Fibroblast of lung (primary cell): ENCODE measurements at regions not wholly inside any gene's neighbourhood (a gene's known extent, or its start where the extent isn't known, plus 50 kb on each side); places are given as distances from the start of the nearest gene placed in this dataset.
A peak's percentile ranks its signal among the peaks of the same experiment; 100 is the strongest.

Source experiments
- DNase-seq, 2 donors: peaks; one replicate each; pipeline versions ENCODE4 v3.0.0 to v3.0.0-alpha.2; 2010; ENCODE audit warnings: low read depth in 2 of 2
- H2AFZ ChIP-seq: 2 replicates; pipeline ENCODE4 v1.5.1; 2012; ENCODE audit warnings: low read length, control low read depth, inconsistent platforms
- H3K27ac ChIP-seq: 2 replicates; pipeline ENCODE4 v1.5.1; 2011; ENCODE audit warnings: low read length, control low read depth; ENCODE audit not compliant: insufficient read depth
- H3K27me3 ChIP-seq: 2 replicates; pipeline ENCODE4 v1.5.1; 2011; ENCODE audit warnings: mild to moderate bottlenecking, low read length; ENCODE audit not compliant: control insufficient read depth, insufficient read depth
- H3K36me3 ChIP-seq: 2 replicates; pipeline ENCODE4 v1.5.1; 2011; ENCODE audit warnings: low read length; ENCODE audit not compliant: control insufficient read depth, insufficient read depth
- H3K4me1 ChIP-seq: 2 replicates; pipeline ENCODE4 v1.5.1; 2011; ENCODE audit warnings: low read length; ENCODE audit not compliant: control insufficient read depth, insufficient read depth; ENCODE audit errors: extremely low read depth
- H3K4me2 ChIP-seq: 2 replicates; pipeline ENCODE4 v1.5.1; 2011; ENCODE audit warnings: low read length, control low read depth; ENCODE audit not compliant: insufficient read depth; ENCODE audit errors: extremely low read depth
- H3K4me3 ChIP-seq, 4 experiments: fragments of 200-600 bp in 1 of 4; sonication (generic) in 1 of 4; replicated peaks in 1 of 4; 2 replicates each; pipeline ENCODE4 v1.5.1; 2011 to 2016; ENCODE audit warnings: low read length in 4 of 4, low read depth in 3 of 4, mild to moderate bottlenecking in 3 of 4, control low read depth in 2 of 4, inconsistent platforms in 1 of 4, mixed read lengths in 1 of 4; ENCODE audit not compliant: insufficient read depth in 1 of 4; ENCODE audit errors: control extremely low read depth in 1 of 4
- H3K79me2 ChIP-seq: 2 replicates; pipeline ENCODE4 v1.5.1; 2012; ENCODE audit warnings: mild to moderate bottlenecking, low read length, inconsistent platforms; ENCODE audit not compliant: control insufficient read depth, insufficient read depth
- H3K9ac ChIP-seq: 2 replicates; pipeline ENCODE4 v1.5.1; 2011; ENCODE audit warnings: mild to moderate bottlenecking, low read length, control low read depth; ENCODE audit not compliant: insufficient read depth
- H3K9me3 ChIP-seq: 2 replicates; pipeline ENCODE4 v1.5.1; 2012; ENCODE audit warnings: low read depth, low read length; ENCODE audit not compliant: control insufficient read depth, insufficient read depth
- H4K20me1 ChIP-seq: 2 replicates; pipeline ENCODE4 v1.5.1; 2011; ENCODE audit warnings: low read length; ENCODE audit not compliant: control insufficient read depth, insufficient read depth; ENCODE audit errors: extremely low read depth
- EZH2 ChIP-seq: IDR thresholded peaks from 2 replicates; pipeline ENCODE4 v1.5.1; 2012; ENCODE audit warnings: low read length, control low read depth, mild to moderate bottlenecking; ENCODE audit errors: missing control alignments
- TF ChIP-seq, protein P1 (sequence below), 2 donors: IDR thresholded peaks in 1 of 2; conservative IDR thresholded peaks in 1 of 2; 1 replicate in 1 of 2; 2 replicates in 1 of 2; pipeline ENCODE4 v1.5.1; 2011 to 2012; ENCODE audit warnings: low read length in 2 of 2, control low read depth in 1 of 2, inconsistent platforms in 1 of 2, low read depth in 1 of 2, mild to moderate bottlenecking in 1 of 2

DNA sequence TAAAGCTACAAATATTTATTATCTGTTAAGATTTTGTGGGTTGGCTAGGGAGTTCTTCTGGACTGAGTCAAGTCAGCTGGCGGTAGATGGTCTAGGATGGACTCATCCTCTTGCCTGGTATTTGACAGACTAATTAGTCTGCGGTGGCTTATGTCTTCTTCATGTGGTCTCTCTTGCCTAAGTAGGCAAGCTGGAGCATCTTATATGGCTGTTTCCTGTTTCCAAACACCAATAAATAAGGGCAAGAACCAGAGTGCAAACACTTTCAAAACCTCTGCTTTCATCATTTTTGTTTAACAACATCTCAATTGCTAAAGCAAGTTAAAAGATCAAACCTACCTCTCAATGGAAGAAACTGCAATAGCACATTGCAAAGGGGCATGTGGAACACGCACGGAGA lies 484.8 kb downstream of the PTPRC start:
- no peaks in the 10 kb centered on the region for H3K9me3 ChIP-seq
- no peaks in the 10 kb centered on the region for H3K36me3 ChIP-seq
- H4K20me1 ChIP-seq = no peaks in the 10 kb centered on the region
- no peak overlapping the region for H2AFZ ChIP-seq
- no peaks in the 10 kb centered on the region for H3K4me1 ChIP-seq
- no peaks in the 10 kb centered on the region for H3K27me3 ChIP-seq
- H3K79me2 ChIP-seq = no peaks in the 10 kb centered on the region
- peak; percentile 71 to 94 for DNase-seq
- H3K4me3 ChIP-seq = no peak overlapping the region
- H3K27ac ChIP-seq = no peak overlapping the region
- H3K9ac ChIP-seq = no peak overlapping the region
- no peak for TF ChIP-seq EZH2
- TF ChIP-seq, protein P1, sequence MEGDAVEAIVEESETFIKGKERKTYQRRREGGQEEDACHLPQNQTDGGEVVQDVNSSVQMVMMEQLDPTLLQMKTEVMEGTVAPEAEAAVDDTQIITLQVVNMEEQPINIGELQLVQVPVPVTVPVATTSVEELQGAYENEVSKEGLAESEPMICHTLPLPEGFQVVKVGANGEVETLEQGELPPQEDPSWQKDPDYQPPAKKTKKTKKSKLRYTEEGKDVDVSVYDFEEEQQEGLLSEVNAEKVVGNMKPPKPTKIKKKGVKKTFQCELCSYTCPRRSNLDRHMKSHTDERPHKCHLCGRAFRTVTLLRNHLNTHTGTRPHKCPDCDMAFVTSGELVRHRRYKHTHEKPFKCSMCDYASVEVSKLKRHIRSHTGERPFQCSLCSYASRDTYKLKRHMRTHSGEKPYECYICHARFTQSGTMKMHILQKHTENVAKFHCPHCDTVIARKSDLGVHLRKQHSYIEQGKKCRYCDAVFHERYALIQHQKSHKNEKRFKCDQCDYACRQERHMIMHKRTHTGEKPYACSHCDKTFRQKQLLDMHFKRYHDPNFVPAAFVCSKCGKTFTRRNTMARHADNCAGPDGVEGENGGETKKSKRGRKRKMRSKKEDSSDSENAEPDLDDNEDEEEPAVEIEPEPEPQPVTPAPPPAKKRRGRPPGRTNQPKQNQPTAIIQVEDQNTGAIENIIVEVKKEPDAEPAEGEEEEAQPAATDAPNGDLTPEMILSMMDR (conservative IDR thresholded peaks at IDR 0.05 in 1 of 2, IDR thresholded peaks at IDR 0.05 in 1 of 2; ENCODE audit: low read depth in 1 of 2, low read length in 2 of 2) = no peak
- no peak overlapping the region for H3K4me2 ChIP-seq

DNA sequence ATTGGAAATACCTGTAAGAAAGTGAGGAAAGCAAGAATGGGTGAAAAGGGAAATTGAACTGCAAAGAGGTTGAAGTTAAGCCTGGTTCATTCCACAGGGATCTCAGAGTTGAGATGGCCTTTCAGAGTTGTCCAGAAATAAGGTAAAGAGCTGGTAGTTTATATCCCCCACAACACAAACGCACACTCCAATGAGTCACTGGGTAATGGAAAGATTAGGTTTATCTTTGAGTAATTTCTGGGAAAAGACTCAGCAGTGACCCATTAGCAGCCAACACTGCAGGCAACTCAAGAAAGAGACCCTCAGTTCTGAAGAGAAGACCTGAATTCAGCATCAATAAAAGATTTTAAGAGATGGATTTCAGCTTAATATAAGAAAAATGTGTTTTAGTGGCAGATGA lies 485.5 kb downstream of the PTPRC start:
- Histone ChIP-seq H4K20me1 (no peaks in the 10 kb centered on the region), H3K9me3 (no peaks in the 10 kb centered on the region), H2AFZ (no peak overlapping the region), H3K4me1 (no peaks in the 10 kb centered on the region), H3K4me3 (no peak overlapping the region), H3K36me3 (no peaks in the 10 kb centered on the region), H3K27ac (no peak overlapping the region), H3K4me2 (peak overlapping the region; percentile 5), H3K79me2 (no peaks in the 10 kb centered on the region), H3K9ac (no peak overlapping the region), H3K27me3 (no peaks in the 10 kb centered on the region)
- DNase-seq = peak; percentile 13 to 75
- no peak for TF ChIP-seq EZH2
- TF ChIP-seq, protein P1 (conservative IDR thresholded peaks at IDR 0.05 in 1 of 2, IDR thresholded peaks at IDR 0.05 in 1 of 2; ENCODE audit: low read depth in 1 of 2, low read length in 2 of 2) = no peak

DNA sequence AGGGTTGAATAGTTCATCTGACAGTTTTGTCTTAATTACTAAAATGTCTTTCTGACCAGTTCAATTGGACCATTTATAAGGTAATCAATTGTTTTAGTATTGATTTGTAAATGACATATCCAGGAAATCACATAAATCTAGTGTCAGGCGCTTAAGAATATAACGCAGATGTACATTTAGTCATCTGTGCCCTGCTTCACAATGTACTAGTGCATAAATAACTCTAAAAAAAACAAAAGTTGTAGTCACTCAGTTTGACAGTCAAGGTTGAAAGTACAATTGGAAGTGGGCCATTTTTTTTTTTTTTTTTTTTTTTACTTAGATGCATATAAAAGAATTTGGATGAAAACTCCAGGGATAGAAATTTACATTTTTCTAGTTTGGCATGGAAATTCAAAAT lies 490.4 kb downstream of the PTPRC start:
- Histone ChIP-seq H3K4me2 (no peak overlapping the region), H3K27ac (no peak overlapping the region), H3K79me2 (no peaks in the 10 kb centered on the region), H3K27me3 (no peaks in the 10 kb centered on the region), H3K4me3 (no peak overlapping the region), H3K9me3 (no peaks in the 10 kb centered on the region), H2AFZ (no peak overlapping the region), H3K4me1 (no peaks in the 10 kb centered on the region), H3K36me3 (no peaks in the 10 kb centered on the region), H3K9ac (no peak overlapping the region), H4K20me1 (no peaks in the 10 kb centered on the region)
- peak; percentile 12 to 14 for DNase-seq
- TF ChIP-seq EZH2 = no peak
- TF ChIP-seq, protein P1 (conservative IDR thresholded peaks at IDR 0.05 in 1 of 2, IDR thresholded peaks at IDR 0.05 in 1 of 2; ENCODE audit: low read depth in 1 of 2, low read length in 2 of 2) = no peak
